ENCODE measurements at regions not wholly inside any gene's neighbourhood (a gene's known extent, or its start where the extent isn't known, plus 50 kb on each side); places are given as distances from the start of the nearest gene placed in this dataset.

- no peak for TF ChIP-seq TAF1 (IDR thresholded peaks at IDR 0.05; ENCODE audit: borderline replicate concordance, low read depth, low read length)
- no peak for TF ChIP-seq POLR2A (IDR thresholded peaks at IDR 0.05; ENCODE audit: low read depth, low read length)
- no peak for TF ChIP-seq POLR2AphosphoS5 (IDR thresholded peaks at IDR 0.05; ENCODE audit: low read depth, low read length)
Observed at GRCh38 chr7:94088560-94088959, 84.4 kb upstream of the BET1 start.
